Lower leg skin (tissue), 3 donors: ENCODE measurements at regions not wholly inside any gene's neighbourhood (a gene's known extent, or its start where the extent isn't known, plus 50 kb on each side); places are given as distances from the start of the nearest gene placed in this dataset.

Experiments
- CTCF ChIP-seq, 3 donors: fragments of 450-650 bp; IDR thresholded peaks; one replicate each; pipeline ENCODE4 v1.5.1; 2016; ENCODE audit warnings: antibody characterized with exemption in 3 of 3, mild to moderate bottlenecking in 3 of 3, moderate library complexity in 2 of 3
- POLR2A ChIP-seq, 2 donors: fragments of 450-650 bp; IDR thresholded peaks; one replicate each; pipeline ENCODE4 v1.6.1; 2016 to 2017; ENCODE audit warnings: antibody characterized with exemption in 2 of 2, mild to moderate bottlenecking in 1 of 2, moderate library complexity in 1 of 2

GRCh38 chr16:56116577-56116964 is 74.7 kb upstream of the GNAO1 start:
- TF ChIP-seq CTCF (IDR thresholded peaks at IDR 0.05) (no peak), POLR2A (IDR thresholded peaks at IDR 0.05) (no peak)
